ENCODE measurements at regions not wholly inside any gene's neighbourhood (a gene's known extent, or its start where the extent isn't known, plus 50 kb on each side); places are given as distances from the start of the nearest gene placed in this dataset.

- DNase-seq, result no peak
Observed at GRCh38 chr12:115405471-115405860, 721.5 kb upstream of the TBX3 start.

GRCh38 chr12:115404761-115405470 is 720.9 kb upstream of the TBX3 start:
- peak; percentile 16 for ATAC-seq (ENCODE audit: low FRiP score)
- no peaks in the 10 kb centered on the region for H3K27me3 ChIP-seq (ENCODE audit: control insufficient read depth in 1 of 2, insufficient read depth in 2 of 2, low read length in 1 of 2)
- intact Hi-C loops (cut with DNase I), result loop anchor here (5.0 to 10.0 kb wide), 2 partner anchors 63 to 80 kb away; no protein-coding TSS in a partner anchor

More at GRCh38 chr12:115405471-115405860, 721.5 kb upstream of the TBX3 start:
- Histone ChIP-seq H3K4me1 (ENCODE audit: control insufficient read depth in 1 of 2, insufficient read depth in 2 of 2, low read length in 2 of 2) (peaks cover 0 to 3% of the 10 kb centered on the region in 2 donors), H3K27ac (ENCODE audit: low read depth in 1 of 2, low read length in 2 of 2) (no peak overlapping the region), H3K27me3 (ENCODE audit: control insufficient read depth in 1 of 2, insufficient read depth in 2 of 2, low read length in 1 of 2) (no peaks in the 10 kb centered on the region), H3K4me3 (ENCODE audit: low read length in 2 of 2) (no peak overlapping the region), H3K9me3 (ENCODE audit: control insufficient read depth, low read length) (no peaks in the 10 kb centered on the region), H3K36me3 (ENCODE audit: control insufficient read depth in 1 of 2, insufficient read depth in 2 of 2, low read length in 1 of 2) (no peaks in the 10 kb centered on the region)
- no peak for ATAC-seq (ENCODE audit: low FRiP score)
- 54 to 60% methylated on average over 4 of the region's 4 CpGs for WGBS, 2 donors
- intact Hi-C loops (cut with DNase I), result loop anchor here (5.0 to 10.0 kb wide), 2 partner anchors 63 to 81 kb away; no protein-coding TSS in a partner anchor

GRCh38 chr12:115403689-115404088 is 719.7 kb upstream of the TBX3 start:
- H3K36me3 ChIP-seq (ENCODE audit: control insufficient read depth in 1 of 2, insufficient read depth in 2 of 2, low read length in 1 of 2), result no peaks in the 10 kb centered on the region
- no peaks in the 10 kb centered on the region for H3K9me3 ChIP-seq (ENCODE audit: control insufficient read depth, low read length)
- no peak for DNase-seq
- intact Hi-C loops (cut with DNase I), result loop anchor here in 1 of 2 donors (10.0 kb wide), 1 partner anchor 79 kb away; no protein-coding TSS in a partner anchor
- WGBS, 2 donors, result 97% methylated on average over 5 of the region's 5 CpGs
- H3K4me1 ChIP-seq (ENCODE audit: control insufficient read depth in 1 of 2, insufficient read depth in 2 of 2, low read length in 2 of 2), result peaks cover 0 to 3% of the 10 kb centered on the region in 2 donors
- H3K4me3 ChIP-seq (ENCODE audit: low read length in 2 of 2), result no peak overlapping the region
- H3K27me3 ChIP-seq (ENCODE audit: control insufficient read depth in 1 of 2, insufficient read depth in 2 of 2, low read length in 1 of 2), result no peaks in the 10 kb centered on the region
- no peak overlapping the region for H3K27ac ChIP-seq (ENCODE audit: low read depth in 1 of 2, low read length in 2 of 2)
- no peak for ATAC-seq (ENCODE audit: low FRiP score)

More at GRCh38 chr12:115404761-115405470, 720.9 kb upstream of the TBX3 start:
- H3K36me3 ChIP-seq (ENCODE audit: control insufficient read depth in 1 of 2, insufficient read depth in 2 of 2, low read length in 1 of 2), result no peaks in the 10 kb centered on the region
- 11 to 15% methylated on average over 9 of the region's 9 CpGs for WGBS, 2 donors
- peaks cover 0 to 3% of the 10 kb centered on the region in 2 donors for H3K4me1 ChIP-seq (ENCODE audit: control insufficient read depth in 1 of 2, insufficient read depth in 2 of 2, low read length in 2 of 2)
- no peak overlapping the region for H3K4me3 ChIP-seq (ENCODE audit: low read length in 2 of 2)
- H3K9me3 ChIP-seq (ENCODE audit: control insufficient read depth, low read length), result no peaks in the 10 kb centered on the region
- H3K27ac ChIP-seq (ENCODE audit: low read depth in 1 of 2, low read length in 2 of 2), result peak overlapping the region in 1 of 2 donors; percentile 22
- no peak for DNase-seq

- Histone ChIP-seq H3K9me3 (ENCODE audit: control insufficient read depth, low read length) (no peaks in the 10 kb centered on the region), H3K27me3 (ENCODE audit: control insufficient read depth in 1 of 2, insufficient read depth in 2 of 2, low read length in 1 of 2) (no peaks in the 10 kb centered on the region), H3K4me3 (ENCODE audit: low read length in 2 of 2) (no peak overlapping the region), H3K4me1 (ENCODE audit: control insufficient read depth in 1 of 2, insufficient read depth in 2 of 2, low read length in 2 of 2) (peaks cover 0 to 3% of the 10 kb centered on the region in 2 donors), H3K36me3 (ENCODE audit: control insufficient read depth in 1 of 2, insufficient read depth in 2 of 2, low read length in 1 of 2) (no peaks in the 10 kb centered on the region), H3K27ac (ENCODE audit: low read depth in 1 of 2, low read length in 2 of 2) (no peak overlapping the region)
- ATAC-seq (ENCODE audit: low FRiP score) (no peak), DNase-seq (no peak)
- 92 to 96% methylated on average over 2 of the region's 2 CpGs for WGBS, 2 donors
- intact Hi-C loops (cut with DNase I), result loop anchor here in 1 of 2 donors (10.0 kb wide), 1 partner anchor 78 kb away; no protein-coding TSS in a partner anchor
Observed at GRCh38 chr12:115403253-115403652, 719.3 kb upstream of the TBX3 start.

- Histone ChIP-seq H3K9me3 (ENCODE audit: control insufficient read depth, low read length) (no peaks in the 10 kb centered on the region), H3K4me3 (ENCODE audit: low read length in 2 of 2) (no peak overlapping the region), H3K27ac (ENCODE audit: low read depth in 1 of 2, low read length in 2 of 2) (no peak overlapping the region), H3K27me3 (ENCODE audit: control insufficient read depth in 1 of 2, insufficient read depth in 2 of 2, low read length in 1 of 2) (no peaks in the 10 kb centered on the region), H3K36me3 (ENCODE audit: control insufficient read depth in 1 of 2, insufficient read depth in 2 of 2, low read length in 1 of 2) (no peaks in the 10 kb centered on the region), H3K4me1 (ENCODE audit: control insufficient read depth in 1 of 2, insufficient read depth in 2 of 2, low read length in 2 of 2) (peaks cover 0 to 3% of the 10 kb centered on the region in 2 donors)
- no peak for DNase-seq
- no peak for ATAC-seq (ENCODE audit: low FRiP score)
- intact Hi-C loops (cut with DNase I), result loop anchor here in 1 of 2 donors (10.0 kb wide), 1 partner anchor 78 kb away; no protein-coding TSS in a partner anchor
- 86% methylated on average over 9 of the region's 9 CpGs for WGBS, 2 donors
Observed at GRCh38 chr12:115402443-115403180, 718.6 kb upstream of the TBX3 start.

DNA sequence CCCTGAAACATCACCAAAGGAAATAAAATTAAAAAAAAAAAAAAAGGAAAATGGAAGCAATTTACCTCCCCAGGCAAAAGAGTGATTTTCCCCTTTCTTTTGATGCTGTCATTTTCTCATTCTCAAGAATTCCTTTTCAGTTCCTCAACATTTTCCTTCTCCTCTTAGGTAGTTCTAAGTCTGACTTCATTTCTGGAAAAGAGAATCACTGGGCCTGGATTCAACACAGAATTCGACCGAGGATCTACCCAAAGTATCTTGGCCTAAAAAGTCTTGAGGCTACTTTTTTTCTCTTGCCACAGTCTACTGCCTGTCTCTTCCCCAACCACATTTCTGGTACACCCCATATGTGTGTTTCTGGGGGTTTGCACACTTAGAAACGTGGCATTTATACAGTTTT is 717.8 kb upstream of the TBX3 start:
- no peak overlapping the region for H3K4me3 ChIP-seq (ENCODE audit: low read length in 2 of 2)
- H3K36me3 ChIP-seq (ENCODE audit: control insufficient read depth in 1 of 2, insufficient read depth in 2 of 2, low read length in 1 of 2), result no peaks in the 10 kb centered on the region
- H3K9me3 ChIP-seq (ENCODE audit: control insufficient read depth, low read length), result peaks cover 3% of the 10 kb centered on the region
- H3K4me1 ChIP-seq (ENCODE audit: control insufficient read depth in 1 of 2, insufficient read depth in 2 of 2, low read length in 2 of 2), result peaks cover 0 to 3% of the 10 kb centered on the region in 2 donors
- DNase-seq (no peak), ATAC-seq (ENCODE audit: low FRiP score) (no peak)
- no peaks in the 10 kb centered on the region for H3K27me3 ChIP-seq (ENCODE audit: control insufficient read depth in 1 of 2, insufficient read depth in 2 of 2, low read length in 1 of 2)
- WGBS, 2 donors, result 41 to 43% methylated on average over 3 of the region's 3 CpGs
- intact Hi-C loops (cut with DNase I), result loop anchor here in 1 of 2 donors (10.0 kb wide), 1 partner anchor 77 kb away; no protein-coding TSS in a partner anchor
- H3K27ac ChIP-seq (ENCODE audit: low read depth in 1 of 2, low read length in 2 of 2), result no peak overlapping the region

GRCh38 chr12:115400011-115400410 is 716.0 kb upstream of the TBX3 start:
- DNase-seq, result no peak
- Histone ChIP-seq H3K9me3 (ENCODE audit: control insufficient read depth, low read length) (peaks cover 4% of the 10 kb centered on the region), H3K27ac (ENCODE audit: low read depth in 1 of 2, low read length in 2 of 2) (no peak overlapping the region), H3K4me3 (ENCODE audit: low read length in 2 of 2) (no peak overlapping the region), H3K36me3 (ENCODE audit: control insufficient read depth in 1 of 2, insufficient read depth in 2 of 2, low read length in 1 of 2) (no peaks in the 10 kb centered on the region), H3K4me1 (ENCODE audit: control insufficient read depth in 1 of 2, insufficient read depth in 2 of 2, low read length in 2 of 2) (peaks cover 0 to 3% of the 10 kb centered on the region in 2 donors), H3K27me3 (ENCODE audit: control insufficient read depth in 1 of 2, insufficient read depth in 2 of 2, low read length in 1 of 2) (no peaks in the 10 kb centered on the region)
- no peak for ATAC-seq (ENCODE audit: low FRiP score)
- WGBS, 2 donors, result 96 to 97% methylated on average over 4 of the region's 4 CpGs
- intact Hi-C loops (cut with DNase I), result loop anchor here in 1 of 2 donors (10.0 kb wide), 1 partner anchor 75 kb away; no protein-coding TSS in a partner anchor

DNA sequence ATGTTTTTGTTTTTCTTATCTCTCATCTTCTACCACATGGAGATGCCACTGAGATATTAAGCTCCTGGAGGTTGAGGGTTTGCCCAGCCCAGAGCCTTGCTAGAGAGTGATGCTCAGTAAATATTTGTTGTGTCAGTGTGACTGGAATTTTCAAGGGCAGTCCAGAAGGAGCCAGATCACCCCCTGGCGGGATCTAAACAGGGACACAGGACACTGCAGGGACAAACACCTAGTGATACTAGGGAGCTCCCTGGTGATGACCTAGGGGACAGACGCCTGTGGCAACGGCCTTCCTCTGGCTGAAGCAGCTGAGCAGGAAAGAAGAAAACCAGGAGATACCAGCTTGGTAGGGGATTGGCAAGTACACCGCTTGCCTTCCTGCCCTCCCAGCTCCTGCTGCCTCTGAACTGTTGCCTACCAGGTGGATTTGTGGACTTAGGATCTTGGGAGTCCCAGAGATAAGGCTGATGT is 714.4 kb upstream of the TBX3 start:
- Histone ChIP-seq H3K4me3 (ENCODE audit: low read length in 2 of 2) (no peak overlapping the region), H3K4me1 (ENCODE audit: control insufficient read depth in 1 of 2, insufficient read depth in 2 of 2, low read length in 2 of 2) (no peaks in the 10 kb centered on the region), H3K36me3 (ENCODE audit: control insufficient read depth in 1 of 2, insufficient read depth in 2 of 2, low read length in 1 of 2) (no peaks in the 10 kb centered on the region), H3K27ac (ENCODE audit: low read depth in 1 of 2, low read length in 2 of 2) (no peak overlapping the region), H3K27me3 (ENCODE audit: control insufficient read depth in 1 of 2, insufficient read depth in 2 of 2, low read length in 1 of 2) (no peaks in the 10 kb centered on the region), H3K9me3 (ENCODE audit: control insufficient read depth, low read length) (peaks cover 4% of the 10 kb centered on the region)
- intact Hi-C loops (cut with DNase I), result no loop called here
- ATAC-seq (ENCODE audit: low FRiP score) (no peak), DNase-seq (no peak)
- 90 to 94% methylated on average over 4 of the region's 4 CpGs for WGBS, 2 donors

Data from aorta (tissue), 5 donors.